ENCODE measurements at regions not wholly inside any gene's neighbourhood (a gene's known extent, or its start where the extent isn't known, plus 50 kb on each side); places are given as distances from the start of the nearest gene placed in this dataset.

- TF ChIP-seq NFIC (IDR thresholded peaks at IDR 0.05) (no peak), CEBPB (IDR thresholded peaks at IDR 0.05) (no peak), USF1 (IDR thresholded peaks at IDR 0.05) (no peak), RAD21 (IDR thresholded peaks at IDR 0.05; ENCODE audit: low read depth) (no peak), ZBTB7A (IDR thresholded peaks at IDR 0.05; ENCODE audit: low read depth) (no peak), FOXM1 (IDR thresholded peaks at IDR 0.05; ENCODE audit: borderline replicate concordance, low read depth) (no peak), YY1 (IDR thresholded peaks at IDR 0.05; ENCODE audit: low read depth) (no peak), REST (IDR thresholded peaks at IDR 0.05; ENCODE audit: low read depth) (no peak), TAF1 (IDR thresholded peaks at IDR 0.05; ENCODE audit: low read depth) (no peak), TCF12 (IDR thresholded peaks at IDR 0.05; ENCODE audit: low read depth) (no peak), EGR1 (IDR thresholded peaks at IDR 0.05) (no peak), EP300 (IDR thresholded peaks at IDR 0.05; ENCODE audit: borderline replicate concordance) (no peak), CREB1 (IDR thresholded peaks at IDR 0.05; ENCODE audit: low read depth) (no peak), TEAD4 (IDR thresholded peaks at IDR 0.05) (no peak)
Observed at GRCh38 chr11:92322225-92322624, 97.6 kb downstream of the FAT3 start.

GRCh38 chr11:92324890-92325289 is 100.3 kb downstream of the FAT3 start:
- no peak for TF ChIP-seq CEBPB (IDR thresholded peaks at IDR 0.05)
- TF ChIP-seq TCF12 (IDR thresholded peaks at IDR 0.05; ENCODE audit: low read depth), result no peak
- TF ChIP-seq ZBTB7A (IDR thresholded peaks at IDR 0.05; ENCODE audit: low read depth), result no peak
- TF ChIP-seq NFIC (IDR thresholded peaks at IDR 0.05), result no peak
- no peak for TF ChIP-seq EGR1 (IDR thresholded peaks at IDR 0.05)
- TF ChIP-seq TAF1 (IDR thresholded peaks at IDR 0.05; ENCODE audit: low read depth), result no peak
- TF ChIP-seq RAD21 (IDR thresholded peaks at IDR 0.05; ENCODE audit: low read depth), result no peak
- no peak for TF ChIP-seq CREB1 (IDR thresholded peaks at IDR 0.05; ENCODE audit: low read depth)
- no peak for TF ChIP-seq USF1 (IDR thresholded peaks at IDR 0.05)
- no peak for TF ChIP-seq EP300 (IDR thresholded peaks at IDR 0.05; ENCODE audit: borderline replicate concordance)
- no peak for TF ChIP-seq TEAD4 (IDR thresholded peaks at IDR 0.05)
- TF ChIP-seq YY1 (IDR thresholded peaks at IDR 0.05; ENCODE audit: low read depth), result no peak
- TF ChIP-seq MAX (IDR thresholded peaks at IDR 0.05), result no peak
- TF ChIP-seq FOXM1 (IDR thresholded peaks at IDR 0.05; ENCODE audit: borderline replicate concordance, low read depth), result no peak
- TF ChIP-seq REST (IDR thresholded peaks at IDR 0.05; ENCODE audit: low read depth), result no peak

- no peak for TF ChIP-seq CEBPB (IDR thresholded peaks at IDR 0.05)
- no peak for TF ChIP-seq USF1 (IDR thresholded peaks at IDR 0.05)
- no peak for TF ChIP-seq MAX (IDR thresholded peaks at IDR 0.05)
- no peak for TF ChIP-seq FOXM1 (IDR thresholded peaks at IDR 0.05; ENCODE audit: borderline replicate concordance, low read depth)
- no peak for TF ChIP-seq YY1 (IDR thresholded peaks at IDR 0.05; ENCODE audit: low read depth)
- no peak for TF ChIP-seq CREB1 (IDR thresholded peaks at IDR 0.05; ENCODE audit: low read depth)
- no peak for TF ChIP-seq TAF1 (IDR thresholded peaks at IDR 0.05; ENCODE audit: low read depth)
- no peak for TF ChIP-seq TEAD4 (IDR thresholded peaks at IDR 0.05)
- no peak for TF ChIP-seq TCF12 (IDR thresholded peaks at IDR 0.05; ENCODE audit: low read depth)
- TF ChIP-seq NFIC (IDR thresholded peaks at IDR 0.05), result no peak
- TF ChIP-seq ZBTB7A (IDR thresholded peaks at IDR 0.05; ENCODE audit: low read depth), result no peak
- TF ChIP-seq RAD21 (IDR thresholded peaks at IDR 0.05; ENCODE audit: low read depth), result no peak
- no peak for TF ChIP-seq EGR1 (IDR thresholded peaks at IDR 0.05)
Observed at GRCh38 chr11:92325416-92325815, 100.8 kb downstream of the FAT3 start.

GRCh38 chr11:92329137-92329536 is 104.5 kb downstream of the FAT3 start:
- TF ChIP-seq TAF1 (IDR thresholded peaks at IDR 0.05; ENCODE audit: low read depth), result no peak
- no peak for TF ChIP-seq TEAD4 (IDR thresholded peaks at IDR 0.05)
- TF ChIP-seq REST (IDR thresholded peaks at IDR 0.05; ENCODE audit: low read depth), result no peak
- no peak for TF ChIP-seq EGR1 (IDR thresholded peaks at IDR 0.05)
- no peak for TF ChIP-seq ZBTB7A (IDR thresholded peaks at IDR 0.05; ENCODE audit: low read depth)
- TF ChIP-seq MAX (IDR thresholded peaks at IDR 0.05), result no peak
- no peak for TF ChIP-seq NFIC (IDR thresholded peaks at IDR 0.05)
- TF ChIP-seq CREB1 (IDR thresholded peaks at IDR 0.05; ENCODE audit: low read depth), result no peak
- no peak for TF ChIP-seq FOXM1 (IDR thresholded peaks at IDR 0.05; ENCODE audit: borderline replicate concordance, low read depth)
- TF ChIP-seq RAD21 (IDR thresholded peaks at IDR 0.05; ENCODE audit: low read depth), result no peak
- TF ChIP-seq CEBPB (IDR thresholded peaks at IDR 0.05), result no peak
- TF ChIP-seq TCF12 (IDR thresholded peaks at IDR 0.05; ENCODE audit: low read depth), result no peak
- TF ChIP-seq YY1 (IDR thresholded peaks at IDR 0.05; ENCODE audit: low read depth), result no peak
- no peak for TF ChIP-seq USF1 (IDR thresholded peaks at IDR 0.05)
